ENCODE measurements at regions not wholly inside any gene's neighbourhood (a gene's known extent, or its start where the extent isn't known, plus 50 kb on each side); places are given as distances from the start of the nearest gene placed in this dataset.

DNA sequence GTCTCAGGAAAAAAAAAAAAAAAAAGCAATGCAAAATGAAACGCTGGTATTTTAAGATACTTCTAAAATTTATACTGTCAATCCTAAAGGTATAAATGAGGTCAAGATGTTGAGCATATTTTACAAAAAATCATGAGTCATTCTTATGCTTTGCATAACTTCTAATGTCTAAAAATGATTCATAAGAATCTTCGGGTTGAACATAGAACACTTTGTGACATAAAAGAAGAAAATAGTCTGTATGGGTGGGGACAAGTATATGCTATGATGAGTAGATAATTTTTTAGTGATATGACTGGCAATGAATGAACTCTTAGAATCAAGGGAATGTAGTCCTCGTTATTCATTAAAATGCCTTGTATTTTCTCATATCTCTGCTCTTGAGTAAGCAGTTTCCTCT lies 416.9 kb upstream of the USP24 start:
- H3K36me3 ChIP-seq (replicated peaks in 1 of 2; ENCODE audit: control insufficient read depth in 1 of 2, insufficient read depth in 2 of 2, low read length in 2 of 2) = no peaks in the 10 kb centered on the region
- no TSS peak for BruUV-seq (replicated peaks)
- no peaks in the 10 kb centered on the region for H3K79me2 ChIP-seq (ENCODE audit: insufficient read depth, low read length)
- H3K27me3 ChIP-seq (ENCODE audit: control insufficient read depth in 1 of 2, insufficient read depth in 2 of 2, low read length in 2 of 2) = peaks cover 0 to 4% of the 10 kb centered on the region in 2 experiments; a peak in 1 of 5 replicates
- in situ Hi-C loops (cut with HindIII; ENCODE audit: extremely low pct_ligation_motif_present, low pct_unique_long_range_greater_than_20kb) = no loop called here
- ChIA-PET POLR2A (no interaction called here), CTCF (ENCODE audit: low intra/inter-chr PET ratio, low total read pairs) (no interaction called here)
- no peak overlapping the region for H3K4me3 ChIP-seq (replicated peaks in 1 of 3; ENCODE audit: insufficient read depth in 1 of 3, low read depth in 2 of 3, low read length in 3 of 3)
- no peak for ATAC-seq
- DNase-seq (ENCODE audit: low spot score) = no peak
- WGBS (ENCODE audit: low lambda C conversion rate) = 14% methylated on average over 3 of the region's 3 CpGs
- no peak overlapping the region for H2AFZ ChIP-seq (ENCODE audit: low read length)
- no peak overlapping the region for H3K9ac ChIP-seq (ENCODE audit: insufficient read depth, low read depth, low read length)
- H3K4me1 ChIP-seq (ENCODE audit: insufficient read depth, low read length) = no peaks in the 10 kb centered on the region
- no peak overlapping the region for H3K4me2 ChIP-seq (ENCODE audit: low read depth, low read length)
- H3K27ac ChIP-seq (ENCODE audit: extremely low read length, insufficient read depth, low read length) = no peak overlapping the region
- no peaks in the 10 kb centered on the region for H3K9me3 ChIP-seq (ENCODE audit: low read length)
- no peaks in the 10 kb centered on the region for H4K20me1 ChIP-seq (ENCODE audit: insufficient read depth, low read length)
- intact Hi-C loops (cut with micrococcal nuclease; ENCODE audit: unreplicated experiment) = no loop called here
- FAIRE-seq = no peak
- TF ChIP-seq ZHX2 (IDR thresholded peaks at IDR 0.05; ENCODE audit: low read depth) (no peak), ZHX2 (CRISPR knock-in tag; IDR thresholded peaks at IDR 0.05; ENCODE audit: borderline replicate concordance) (no peak), THAP7 (CRISPR knock-in tag; IDR thresholded peaks at IDR 0.05) (no peak), BHLHE40 (IDR thresholded peaks at IDR 0.05; ENCODE audit: low read length) (no peak), SRSF9 (IDR thresholded peaks at IDR 0.05; ENCODE audit: borderline replicate concordance, insufficient read depth, low read depth, low read length, poor library complexity, severe bottlenecking) (no peak), KLF9 (CRISPR knock-in tag; IDR thresholded peaks at IDR 0.05; ENCODE audit: low read depth) (no peak), ZNF761 (CRISPR knock-in tag; conservative IDR thresholded peaks at IDR 0.05) (no peak), ZNF770 (CRISPR knock-in tag; IDR thresholded peaks at IDR 0.05) (no peak), ATF7 (IDR thresholded peaks at IDR 0.05) (no peak), ATF7 (CRISPR knock-in tag; IDR thresholded peaks at IDR 0.05) (no peak), HMGA1 (CRISPR knock-in tag; conservative IDR thresholded peaks at IDR 0.05) (no peak), ZNF691 (CRISPR knock-in tag; IDR thresholded peaks at IDR 0.05; ENCODE audit: borderline replicate concordance, low read depth) (no peak), KLF16 (CRISPR knock-in tag; IDR thresholded peaks at IDR 0.05) (no peak), ZNF230 (CRISPR knock-in tag; IDR thresholded peaks at IDR 0.05) (no peak), SNAI1 (CRISPR knock-in tag; IDR thresholded peaks at IDR 0.05; ENCODE audit: borderline replicate concordance) (no peak), ZNF589 (CRISPR knock-in tag; conservative IDR thresholded peaks at IDR 0.05) (no peak), KAT7 (CRISPR knock-in tag; IDR thresholded peaks at IDR 0.05; ENCODE audit: borderline replicate concordance) (no peak), ARID2 (CRISPR knock-in tag; IDR thresholded peaks at IDR 0.05; ENCODE audit: borderline replicate concordance) (no peak)
